ENCODE measurements at regions not wholly inside any gene's neighbourhood (a gene's known extent, or its start where the extent isn't known, plus 50 kb on each side); places are given as distances from the start of the nearest gene placed in this dataset.

DNA sequence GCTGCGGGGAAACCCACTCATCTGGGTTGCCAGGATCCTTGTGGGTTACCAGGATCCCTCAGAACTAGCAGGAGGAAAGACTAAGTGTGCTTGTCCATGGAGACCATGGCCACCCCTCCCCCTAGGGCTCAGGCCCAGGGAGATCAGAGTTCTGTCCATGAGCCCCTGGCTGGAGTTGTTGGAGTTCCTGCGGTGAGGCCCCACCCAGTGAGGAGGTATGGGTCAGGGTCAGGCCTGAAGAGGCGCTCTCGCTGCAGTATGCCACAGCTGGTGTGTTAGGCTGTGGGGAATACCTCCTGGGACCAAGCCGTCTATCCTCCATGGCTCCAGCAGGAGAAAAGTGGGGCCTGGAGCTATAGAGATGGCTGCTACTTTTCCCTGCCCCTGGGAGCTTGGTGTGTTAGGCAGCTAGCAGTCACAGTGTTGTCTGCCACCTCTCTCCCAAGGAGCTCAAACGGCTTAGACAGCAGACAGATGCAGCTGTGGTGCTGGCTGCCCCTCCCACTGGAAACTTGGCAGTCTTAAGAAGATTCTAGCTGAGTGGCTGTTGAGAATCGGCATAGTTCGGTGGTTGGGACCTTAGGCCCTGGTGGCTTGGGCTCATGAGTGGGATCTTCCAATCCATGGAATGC is 240.3 kb upstream of the CELF4 start:
- FAIRE-seq, result no peak
- TF ChIP-seq EZH2 (IDR thresholded peaks at IDR 0.05; ENCODE audit: borderline replicate concordance, control insufficient read depth, low read depth, low read length) (no peak), BRCA1 (IDR thresholded peaks at IDR 0.05; ENCODE audit: low read depth, low read length) (no peak), MTA2 (IDR thresholded peaks at IDR 0.05; ENCODE audit: low read depth) (no peak), ZSCAN29 (IDR thresholded peaks at IDR 0.05) (no peak)
- ChIA-PET CTCF (no interaction called here), RAD21 (ENCODE audit: unreplicated experiment) (no interaction called here), POLR2A (no interaction called here), SMC1A (ENCODE audit: uncharacterized antibody, unreplicated experiment) (no interaction called here)
- H2AFZ ChIP-seq (ENCODE audit: control insufficient read depth, low read depth, low read length), result no peak overlapping the region
- H3K4me3 ChIP-seq, result no peak overlapping the region
- ATAC-seq, result no peak
- no peak overlapping the region for H3K4me2 ChIP-seq (ENCODE audit: control insufficient read depth, insufficient read depth)
- in situ Hi-C loops (cut with MboI) (no loop called here), intact Hi-C loops (cut with micrococcal nuclease; ENCODE audit: unreplicated experiment) (no loop called here)
- no peaks in the 10 kb centered on the region for H3K27me3 ChIP-seq (replicated peaks in 1 of 2; ENCODE audit: control insufficient read depth in 2 of 2, insufficient read depth in 2 of 2, low read length in 1 of 2)
- H3K27ac ChIP-seq (ENCODE audit: control insufficient read depth, insufficient read depth), result no peak overlapping the region
- H3K36me3 ChIP-seq (ENCODE audit: control insufficient read depth in 2 of 2, insufficient read depth in 2 of 2, low read length in 1 of 2), result no peaks in the 10 kb centered on the region
- no peaks in the 10 kb centered on the region for H3K4me1 ChIP-seq (ENCODE audit: control insufficient read depth, insufficient read depth, low read length)
- BruUV-seq (replicated peaks), result no TSS peak
- no peak overlapping the region for H3K9ac ChIP-seq (ENCODE audit: control insufficient read depth, insufficient read depth, low read length)
- no peaks in the 10 kb centered on the region for H3K79me2 ChIP-seq (ENCODE audit: control insufficient read depth, insufficient read depth, low read length)
- H4K20me1 ChIP-seq (ENCODE audit: control insufficient read depth, insufficient read depth), result no peaks in the 10 kb centered on the region
- no peaks in the 10 kb centered on the region for H3K9me3 ChIP-seq (replicated peaks; ENCODE audit: control insufficient read depth, insufficient read depth, low read length)
- WGBS (ENCODE audit: insufficient coverage, insufficient replicate concordance, low lambda C conversion rate, missing lambda C conversion rate), result 50% methylated on average over 8 of the region's 8 CpGs
- no peak for DNase-seq (ENCODE audit: low read depth, low spot score)

DNA sequence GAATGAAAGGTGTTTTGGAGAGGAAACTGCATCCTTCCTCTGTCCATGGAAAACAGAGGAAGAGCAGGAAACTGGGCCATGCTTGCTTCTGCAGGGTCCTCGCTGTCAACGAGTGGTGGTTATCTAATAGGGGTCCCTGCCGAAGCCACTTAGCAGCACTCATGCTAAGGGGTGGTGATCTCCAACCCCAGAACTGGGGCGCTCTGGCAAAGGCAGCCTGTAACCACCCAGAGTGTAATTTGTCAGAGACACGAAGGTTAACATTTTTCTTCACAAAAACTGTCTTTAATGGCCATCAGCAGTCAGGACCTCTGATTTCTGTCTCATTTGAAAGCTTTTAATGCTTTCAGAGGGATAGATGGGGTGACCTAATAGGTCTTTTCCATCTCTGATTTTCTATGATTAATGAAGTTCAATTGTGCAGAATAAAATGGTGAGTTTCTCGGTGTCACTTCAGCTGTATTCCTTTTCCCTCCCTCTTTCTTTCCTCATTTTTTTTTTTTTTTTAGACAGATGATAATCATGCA is 231.3 kb upstream of the CELF4 start:
- POLR2A ChIA-PET, result no interaction called here
- H3K79me2 ChIP-seq (ENCODE audit: control insufficient read depth, insufficient read depth, low read length), result no peaks in the 10 kb centered on the region
- no peaks in the 10 kb centered on the region for H3K4me1 ChIP-seq (ENCODE audit: control insufficient read depth, insufficient read depth, low read length)
- no peak overlapping the region for H3K4me3 ChIP-seq
- no peaks in the 10 kb centered on the region for H3K27me3 ChIP-seq (replicated peaks in 1 of 2; ENCODE audit: control insufficient read depth in 2 of 2, insufficient read depth in 2 of 2, low read length in 1 of 2)
- H3K27ac ChIP-seq (ENCODE audit: control insufficient read depth, insufficient read depth), result no peak overlapping the region
- WGBS (ENCODE audit: insufficient coverage, insufficient replicate concordance, low lambda C conversion rate, missing lambda C conversion rate), result 20% methylated on average over 6 of the region's 6 CpGs
- H3K4me2 ChIP-seq (ENCODE audit: control insufficient read depth, insufficient read depth), result no peak overlapping the region
- H3K9me3 ChIP-seq (replicated peaks; ENCODE audit: control insufficient read depth, insufficient read depth, low read length), result no peaks in the 10 kb centered on the region
- in situ Hi-C loops (cut with MboI) (no loop called here), intact Hi-C loops (cut with micrococcal nuclease; ENCODE audit: unreplicated experiment) (no loop called here)
- ATAC-seq (no peak), DNase-seq (ENCODE audit: low read depth, low spot score) (no peak), FAIRE-seq (no peak)
- H3K36me3 ChIP-seq (ENCODE audit: control insufficient read depth in 2 of 2, insufficient read depth in 2 of 2, low read length in 1 of 2), result no peaks in the 10 kb centered on the region
- SMC1A ChIA-PET (ENCODE audit: uncharacterized antibody, unreplicated experiment), result interaction anchor here (0.8 kb wide), 1 partner anchor 158 kb away, joined by 3 read pairs; no protein-coding TSS in a partner anchor
- no TSS peak for BruUV-seq (replicated peaks)
- H2AFZ ChIP-seq (ENCODE audit: control insufficient read depth, low read depth, low read length), result no peak overlapping the region
- CTCF ChIA-PET, result no interaction called here
- H4K20me1 ChIP-seq (ENCODE audit: control insufficient read depth, insufficient read depth), result no peaks in the 10 kb centered on the region
- no peak overlapping the region for H3K9ac ChIP-seq (ENCODE audit: control insufficient read depth, insufficient read depth, low read length)
- RAD21 ChIA-PET (ENCODE audit: unreplicated experiment), result no interaction called here
- TF ChIP-seq TCF3 (IDR thresholded peaks at IDR 0.05; ENCODE audit: borderline replicate concordance, insufficient read depth, low read depth, low read length), result no peak

All from GM12878 (cell line).